ENCODE measurements at regions not wholly inside any gene's neighbourhood (a gene's known extent, or its start where the extent isn't known, plus 50 kb on each side); places are given as distances from the start of the nearest gene placed in this dataset.

DNA sequence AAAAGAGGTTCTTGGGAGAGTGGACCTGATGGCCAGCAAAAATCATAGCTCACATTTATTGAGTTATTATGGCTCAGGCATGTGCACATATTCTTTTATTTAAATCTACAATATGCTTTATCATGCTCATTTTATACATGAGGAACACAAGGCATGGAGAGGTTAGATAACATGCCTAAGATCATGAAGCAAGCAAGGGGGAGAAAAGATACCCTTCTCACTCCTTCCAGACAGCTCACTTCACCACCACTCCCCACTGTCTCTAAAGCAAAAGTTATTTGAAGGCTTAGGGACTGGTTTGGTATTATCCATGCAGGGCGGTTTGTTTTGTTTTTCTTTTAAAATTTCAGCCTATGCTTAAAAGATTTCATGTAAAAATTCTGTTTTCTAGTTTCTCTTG lies 59.0 kb upstream of the PDE8B start:
- H3K27me3 ChIP-seq (replicated peaks; ENCODE audit: insufficient read depth), result 0 out of 2 replicates have a peak, but pooled peaks cover 4% of the 10 kb centered on the region
- 82 to 90% methylated on average over 1 of the region's 1 CpG for WGBS, 2 experiments (ENCODE audit: low coverage in 1 of 2, low lambda C conversion rate in 2 of 2, missing lambda C conversion rate in 2 of 2)
- no peaks in the 10 kb centered on the region for H3F3A ChIP-seq (ENCODE audit: insufficient read depth)
- in situ Hi-C loops (cut with MboI), result no loop called here
- no peaks in the 10 kb centered on the region for H3K9me3 ChIP-seq (ENCODE audit: low read depth)
- TF ChIP-seq EZH2 (IDR thresholded peaks at IDR 0.05; ENCODE audit: insufficient read depth, poor library complexity, severe bottlenecking) (no peak), EZH2phosphoT487 (IDR thresholded peaks at IDR 0.05; ENCODE audit: insufficient read depth, low read depth) (no peak)
- H2AFZ ChIP-seq, result no peak overlapping the region
- no peak for DNase-seq
- H3K4me2 ChIP-seq (ENCODE audit: unreplicated experiment), result no peak overlapping the region
- no peaks in the 10 kb centered on the region for H4K20me1 ChIP-seq (ENCODE audit: insufficient read depth)
- H3K4me3 ChIP-seq, result no peak overlapping the region
- H3K79me2 ChIP-seq (ENCODE audit: insufficient read depth), result no peaks in the 10 kb centered on the region
- no peaks in the 10 kb centered on the region for H3K36me3 ChIP-seq (ENCODE audit: low read depth)
- H3K27ac ChIP-seq, result no peak overlapping the region
- no peaks in the 10 kb centered on the region for H3K9me2 ChIP-seq (ENCODE audit: insufficient read depth)
- no peaks in the 10 kb centered on the region for H3K4me1 ChIP-seq (ENCODE audit: insufficient read depth)
- H3K9ac ChIP-seq, result no peak overlapping the region

DNA sequence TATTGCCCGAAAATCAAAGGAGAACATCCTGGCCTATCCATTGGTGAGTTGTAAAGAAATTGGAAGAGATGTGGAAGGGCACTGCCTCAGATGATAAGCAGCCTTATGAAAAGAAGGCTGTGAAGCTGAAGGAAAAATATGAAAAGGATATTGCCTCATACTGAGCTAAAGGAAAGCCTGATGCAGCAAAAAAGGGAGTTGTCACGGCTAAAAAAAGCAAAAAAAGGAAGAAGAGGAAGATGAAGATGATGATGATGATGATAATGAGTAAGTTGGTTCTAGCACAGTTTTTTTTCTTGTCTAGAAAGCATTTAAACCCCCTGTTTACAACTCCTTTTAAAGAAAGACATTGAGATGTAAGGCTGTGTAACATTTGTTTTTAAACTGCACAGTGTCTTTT lies 59.8 kb upstream of the ZBED3 start:
- H3K36me3 ChIP-seq (ENCODE audit: low read depth), result no peaks in the 10 kb centered on the region
- 84 to 96% methylated on average over 2 of the region's 2 CpGs for WGBS, 2 experiments (ENCODE audit: low coverage in 1 of 2, low lambda C conversion rate in 2 of 2, missing lambda C conversion rate in 2 of 2)
- H3K9me2 ChIP-seq (ENCODE audit: insufficient read depth), result no peaks in the 10 kb centered on the region
- no peak for TF ChIP-seq EZH2phosphoT487 (IDR thresholded peaks at IDR 0.05; ENCODE audit: insufficient read depth, low read depth)
- no peak for TF ChIP-seq EZH2 (IDR thresholded peaks at IDR 0.05; ENCODE audit: insufficient read depth, poor library complexity, severe bottlenecking)
- no peak overlapping the region for H3K4me2 ChIP-seq (ENCODE audit: unreplicated experiment)
- no peak overlapping the region for H3K9ac ChIP-seq
- 0 out of 2 replicates have a peak, but pooled peaks cover 4% of the 10 kb centered on the region for H3K27me3 ChIP-seq (replicated peaks; ENCODE audit: insufficient read depth)
- H2AFZ ChIP-seq, result no peak overlapping the region
- H3F3A ChIP-seq (ENCODE audit: insufficient read depth), result peaks cover 14% of the 10 kb centered on the region
- H3K79me2 ChIP-seq (ENCODE audit: insufficient read depth), result no peaks in the 10 kb centered on the region
- no peak for DNase-seq
- in situ Hi-C loops (cut with MboI), result loop anchor here (10.0 kb wide), 1 partner anchor 348 kb away; the partner anchor contains the start of gene WDR41
- H3K27ac ChIP-seq, result no peak overlapping the region
- H3K4me3 ChIP-seq, result no peak overlapping the region
- H3K9me3 ChIP-seq (ENCODE audit: low read depth), result no peaks in the 10 kb centered on the region
- H4K20me1 ChIP-seq (ENCODE audit: insufficient read depth), result no peaks in the 10 kb centered on the region
- H3K4me1 ChIP-seq (ENCODE audit: insufficient read depth), result peaks cover 10% of the 10 kb centered on the region

DNA sequence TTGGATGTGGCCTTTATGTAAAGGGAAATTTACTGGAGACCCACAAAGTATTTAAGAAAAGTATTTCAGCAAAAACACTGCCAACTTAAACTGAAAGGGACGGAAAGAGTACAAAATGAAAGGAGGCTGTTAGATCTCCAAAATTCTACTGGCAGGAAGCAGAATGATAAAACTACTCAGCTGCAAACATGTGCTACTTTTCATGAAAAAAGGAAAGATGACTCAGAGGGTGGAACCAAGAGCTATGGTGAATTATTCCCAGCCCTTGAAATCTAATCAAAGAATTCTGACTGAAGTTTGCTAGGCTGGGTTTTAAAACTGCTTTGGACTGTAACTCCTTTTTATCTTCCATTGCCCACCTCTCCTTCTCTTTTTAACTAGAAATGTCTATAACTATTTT lies 58.6 kb upstream of the ZBED3 start:
- no peaks in the 10 kb centered on the region for H4K20me1 ChIP-seq (ENCODE audit: insufficient read depth)
- peak overlapping the region; percentile 69 for H2AFZ ChIP-seq
- peak overlapping the region; percentile 38 for H3K27ac ChIP-seq
- peaks cover 10% of the 10 kb centered on the region for H3K4me1 ChIP-seq (ENCODE audit: insufficient read depth)
- no peak for TF ChIP-seq EZH2phosphoT487 (IDR thresholded peaks at IDR 0.05; ENCODE audit: insufficient read depth, low read depth)
- no peak for TF ChIP-seq EZH2 (IDR thresholded peaks at IDR 0.05; ENCODE audit: insufficient read depth, poor library complexity, severe bottlenecking)
- 10 to 36% methylated on average over 1 of the region's 1 CpG for WGBS, 2 experiments (ENCODE audit: low coverage in 1 of 2, low lambda C conversion rate in 2 of 2, missing lambda C conversion rate in 2 of 2)
- H3K9me3 ChIP-seq (ENCODE audit: low read depth), result no peaks in the 10 kb centered on the region
- peaks cover 14% of the 10 kb centered on the region for H3F3A ChIP-seq (ENCODE audit: insufficient read depth)
- no peaks in the 10 kb centered on the region for H3K27me3 ChIP-seq (replicated peaks; ENCODE audit: insufficient read depth)
- 0 out of 2 replicates have a peak overlapping the region, but pooled peaks have one; percentile 8 for H3K9ac ChIP-seq
- in situ Hi-C loops (cut with MboI), result loop anchor here (10.0 kb wide), 1 partner anchor 349 kb away; the partner anchor contains the start of gene WDR41
- H3K9me2 ChIP-seq (ENCODE audit: insufficient read depth), result no peaks in the 10 kb centered on the region
- no peaks in the 10 kb centered on the region for H3K36me3 ChIP-seq (ENCODE audit: low read depth)
- no peaks in the 10 kb centered on the region for H3K79me2 ChIP-seq (ENCODE audit: insufficient read depth)
- peak overlapping the region; percentile 19; the same call in 1 of the 2 replicates for H3K4me3 ChIP-seq
- DNase-seq, result peak; percentile 84
- H3K4me2 ChIP-seq (ENCODE audit: unreplicated experiment), result peak overlapping the region; percentile 32

DNA sequence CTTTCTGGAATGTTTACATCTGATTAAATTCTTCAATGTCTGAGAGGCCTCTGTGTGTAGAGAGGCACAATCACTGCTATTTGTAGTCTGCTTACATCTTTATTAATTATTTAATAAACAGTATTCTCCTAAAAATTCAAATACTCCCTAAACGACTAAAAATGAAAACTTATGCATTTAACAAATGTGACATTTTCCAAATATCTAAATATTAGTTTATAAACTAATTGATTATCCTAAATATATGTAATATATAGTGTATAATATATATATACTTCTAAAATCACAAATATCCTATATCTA lies 57.7 kb upstream of the ZBED3 start:
- peaks cover 15% of the 10 kb centered on the region for H3F3A ChIP-seq (ENCODE audit: insufficient read depth)
- no peak overlapping the region for H3K9ac ChIP-seq
- no peaks in the 10 kb centered on the region for H3K27me3 ChIP-seq (replicated peaks; ENCODE audit: insufficient read depth)
- H3K27ac ChIP-seq, result no peak overlapping the region
- H3K4me2 ChIP-seq (ENCODE audit: unreplicated experiment), result no peak overlapping the region
- peaks cover 10% of the 10 kb centered on the region for H3K4me1 ChIP-seq (ENCODE audit: insufficient read depth)
- 48 to 60% methylated on average over 1 of the region's 1 CpG for WGBS, 2 experiments (ENCODE audit: low coverage in 1 of 2, low lambda C conversion rate in 2 of 2, missing lambda C conversion rate in 2 of 2)
- in situ Hi-C loops (cut with MboI), result loop anchor here (10.0 kb wide), 1 partner anchor 350 kb away; the partner anchor contains the start of gene WDR41
- H2AFZ ChIP-seq, result no peak overlapping the region
- TF ChIP-seq EZH2 (IDR thresholded peaks at IDR 0.05; ENCODE audit: insufficient read depth, poor library complexity, severe bottlenecking), result no peak
- no peak for TF ChIP-seq EZH2phosphoT487 (IDR thresholded peaks at IDR 0.05; ENCODE audit: insufficient read depth, low read depth)
- H3K9me3 ChIP-seq (ENCODE audit: low read depth), result no peaks in the 10 kb centered on the region
- H3K36me3 ChIP-seq (ENCODE audit: low read depth), result no peaks in the 10 kb centered on the region
- H3K4me3 ChIP-seq, result no peak overlapping the region
- H3K79me2 ChIP-seq (ENCODE audit: insufficient read depth), result no peaks in the 10 kb centered on the region
- DNase-seq, result no peak
- H3K9me2 ChIP-seq (ENCODE audit: insufficient read depth), result no peaks in the 10 kb centered on the region
- H4K20me1 ChIP-seq (ENCODE audit: insufficient read depth), result no peaks in the 10 kb centered on the region
